AG04450 (cell line): ENCODE measurements at regions not wholly inside any gene's neighbourhood (a gene's known extent, or its start where the extent isn't known, plus 50 kb on each side); places are given as distances from the start of the nearest gene placed in this dataset.
"Not testable (repeated sequence)": the region's sequence is repeated elsewhere in the genome, so short reads cannot be mapped to it uniquely, and the experiment has no call there.

Experiments used
- CTCF ChIA-PET: fragments of 300-600, 350-600 bp; formaldehyde crosslinking; extraction: SDS; loops from one replicate; lab custom pipeline; 2022; ENCODE audit warnings: antibody characterized with exemption, inconsistent platforms; lab: Charles Lee
- POLR2A ChIA-PET: fragments of 350-600 bp; formaldehyde crosslinking; extraction: SDS; loops from one replicate; lab custom pipeline; 2021; ENCODE audit warnings: antibody characterized with exemption, inconsistent platforms; lab: Yijun Ruan, JAX
- DNase-seq: peaks from one replicate; pipeline ENCODE4 v3.0.0-alpha.2; 2011; ENCODE audit warnings: low read depth, low spot score
- H3K27ac ChIP-seq: one replicate; pipeline ENCODE4 v1.5.1; 2012; ENCODE audit warnings: low read depth, low read length, control low read depth
- H3K27me3 ChIP-seq: one replicate; pipeline ENCODE4 v1.6.0; 2012; ENCODE audit warnings: low read length; ENCODE audit not compliant: control insufficient read depth, insufficient read depth
- H3K4me3 ChIP-seq: 2 replicates; pipeline ENCODE4 v1.5.1; 2011; ENCODE audit warnings: mild to moderate bottlenecking, low read depth, low read length, control low read depth
- H3K9me3 ChIP-seq: 2 replicates; pipeline ENCODE4 v1.5.1; 2012; ENCODE audit warnings: low read length; ENCODE audit not compliant: control insufficient read depth, insufficient read depth
- CTCF ChIP-seq: IDR thresholded peaks from 2 replicates; pipeline ENCODE4 v1.5.1; 2011; ENCODE audit warnings: low read depth, low read length, control low read depth, inconsistent platforms

GRCh38 chr7:159306012-159306411 lies 161.3 kb upstream of the VIPR2 start:
- ChIA-PET POLR2A (no interaction called here), CTCF (no interaction called here)
- no peak for DNase-seq
- Histone ChIP-seq H3K4me3 (no peak overlapping the region), H3K27me3 (no peaks in the 10 kb centered on the region), H3K27ac (no peak overlapping the region), H3K9me3 (peaks cover 3% of the 10 kb centered on the region; the same call in 1 of the 2 replicates)
- TF ChIP-seq CTCF: no peak

GRCh38 chr7:159305185-159305584 lies 160.5 kb upstream of the VIPR2 start:
- H3K9me3 ChIP-seq, H3K27ac ChIP-seq, H3K27me3 ChIP-seq, CTCF ChIA-PET, H3K4me3 ChIP-seq, POLR2A ChIA-PET, DNase-seq: not testable (repeated sequence)

GRCh38 chr7:159303510-159303909 lies 158.8 kb upstream of the VIPR2 start:
- POLR2A ChIA-PET, H3K27me3 ChIP-seq, H3K27ac ChIP-seq, CTCF ChIA-PET, H3K9me3 ChIP-seq, DNase-seq, H3K4me3 ChIP-seq: not testable (repeated sequence)

GRCh38 chr7:159296093-159296681 lies 151.5 kb upstream of the VIPR2 start:
- Histone ChIP-seq H3K4me3 (no peak overlapping the region), H3K27me3 (no peaks in the 10 kb centered on the region), H3K9me3 (peaks cover 15% of the 10 kb centered on the region), H3K27ac (no peak overlapping the region)
- ChIA-PET CTCF (no interaction called here), POLR2A (no interaction called here)
- no peak for TF ChIP-seq CTCF
- DNase-seq: no peak

GRCh38 chr7:159286487-159286886 lies 141.8 kb upstream of the VIPR2 start:
- POLR2A ChIA-PET, H3K27ac ChIP-seq, H3K4me3 ChIP-seq, DNase-seq, H3K27me3 ChIP-seq, CTCF ChIA-PET: not testable (repeated sequence)
- H3K9me3 ChIP-seq: peaks cover 23% of the 10 kb centered on the region

- CTCF ChIA-PET: no interaction called here
- POLR2A ChIA-PET: no interaction called here
- Histone ChIP-seq H3K27ac (no peak overlapping the region), H3K9me3 (peaks cover 25% of the 10 kb centered on the region), H3K27me3 (no peaks in the 10 kb centered on the region), H3K4me3 (no peak overlapping the region)
- no peak for TF ChIP-seq CTCF
- no peak for DNase-seq
Observed at GRCh38 chr7:159281573-159281972, 136.9 kb upstream of the VIPR2 start.
